ENCODE measurements at regions not wholly inside any gene's neighbourhood (a gene's known extent, or its start where the extent isn't known, plus 50 kb on each side); places are given as distances from the start of the nearest gene placed in this dataset.
"Not testable (repeated sequence)": the region's sequence is repeated elsewhere in the genome, so short reads cannot be mapped to it uniquely, and the experiment has no call there.

GRCh38 chr20:55094353-55094861, 619.0 kb downstream of the DOK5 start:
- no peak overlapping the region for H3K27ac ChIP-seq

DNA sequence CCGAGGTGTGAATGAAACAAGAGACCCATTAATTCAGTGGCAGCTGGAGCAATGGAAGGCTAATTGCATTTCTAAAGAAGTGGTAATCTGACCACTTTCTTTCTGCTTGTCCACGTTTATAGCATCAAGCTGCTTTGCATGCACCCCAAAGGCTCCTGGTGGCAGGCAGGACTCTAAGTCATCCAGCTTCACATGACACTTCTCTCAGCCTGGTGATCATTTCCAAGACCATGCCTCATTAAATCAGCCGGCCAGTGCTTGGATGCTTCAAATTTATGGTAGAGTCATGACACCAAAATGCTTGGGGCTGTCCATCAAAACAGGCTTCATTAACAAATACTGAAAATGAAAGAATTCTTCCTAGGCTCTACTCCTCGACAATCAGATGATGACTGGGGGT, 614.9 kb downstream of the DOK5 start:
- no peak for TF ChIP-seq ZFX (IDR thresholded peaks at IDR 0.05)
- TF ChIP-seq, protein P1, sequence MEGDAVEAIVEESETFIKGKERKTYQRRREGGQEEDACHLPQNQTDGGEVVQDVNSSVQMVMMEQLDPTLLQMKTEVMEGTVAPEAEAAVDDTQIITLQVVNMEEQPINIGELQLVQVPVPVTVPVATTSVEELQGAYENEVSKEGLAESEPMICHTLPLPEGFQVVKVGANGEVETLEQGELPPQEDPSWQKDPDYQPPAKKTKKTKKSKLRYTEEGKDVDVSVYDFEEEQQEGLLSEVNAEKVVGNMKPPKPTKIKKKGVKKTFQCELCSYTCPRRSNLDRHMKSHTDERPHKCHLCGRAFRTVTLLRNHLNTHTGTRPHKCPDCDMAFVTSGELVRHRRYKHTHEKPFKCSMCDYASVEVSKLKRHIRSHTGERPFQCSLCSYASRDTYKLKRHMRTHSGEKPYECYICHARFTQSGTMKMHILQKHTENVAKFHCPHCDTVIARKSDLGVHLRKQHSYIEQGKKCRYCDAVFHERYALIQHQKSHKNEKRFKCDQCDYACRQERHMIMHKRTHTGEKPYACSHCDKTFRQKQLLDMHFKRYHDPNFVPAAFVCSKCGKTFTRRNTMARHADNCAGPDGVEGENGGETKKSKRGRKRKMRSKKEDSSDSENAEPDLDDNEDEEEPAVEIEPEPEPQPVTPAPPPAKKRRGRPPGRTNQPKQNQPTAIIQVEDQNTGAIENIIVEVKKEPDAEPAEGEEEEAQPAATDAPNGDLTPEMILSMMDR (conservative IDR thresholded peaks at IDR 0.05), result no peak
- H3K27ac ChIP-seq, result no peak overlapping the region

More at GRCh38 chr20:55094353-55094861, 619.0 kb downstream of the DOK5 start:
- no peak for TF ChIP-seq ZFX (IDR thresholded peaks at IDR 0.05)
- TF ChIP-seq, protein P1 (conservative IDR thresholded peaks at IDR 0.05), result no peak

DNA sequence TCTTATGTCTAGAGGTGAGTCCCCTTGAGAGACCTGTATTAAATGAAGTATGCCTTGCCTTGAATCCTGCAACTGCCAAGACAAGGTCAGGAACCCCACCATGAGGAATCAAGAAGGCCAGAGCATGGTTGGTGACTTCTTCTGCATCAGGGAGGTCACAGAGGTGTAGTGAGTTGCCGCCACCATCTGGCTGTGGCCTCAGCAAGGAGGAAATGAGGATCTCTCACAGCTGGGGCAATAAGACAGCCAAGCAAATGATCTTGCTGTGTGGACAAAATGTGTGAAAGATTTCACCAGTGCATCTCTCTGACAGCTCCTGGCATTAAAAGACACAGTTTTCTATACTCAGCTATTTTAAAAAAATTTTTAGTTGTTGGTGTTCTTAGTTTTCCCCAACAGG, 611.0 kb downstream of the DOK5 start:
- TF ChIP-seq, protein P1 (conservative IDR thresholded peaks at IDR 0.05), result no peak
- no peak for TF ChIP-seq ZFX (IDR thresholded peaks at IDR 0.05)
- no peak overlapping the region for H3K27ac ChIP-seq

- TF ChIP-seq, protein P1 (conservative IDR thresholded peaks at IDR 0.05), result no peak
- no peak for TF ChIP-seq ZFX (IDR thresholded peaks at IDR 0.05)
- no peak overlapping the region for H3K27ac ChIP-seq
Measured at GRCh38 chr20:55079917-55080316, 604.5 kb downstream of the DOK5 start.

DNA sequence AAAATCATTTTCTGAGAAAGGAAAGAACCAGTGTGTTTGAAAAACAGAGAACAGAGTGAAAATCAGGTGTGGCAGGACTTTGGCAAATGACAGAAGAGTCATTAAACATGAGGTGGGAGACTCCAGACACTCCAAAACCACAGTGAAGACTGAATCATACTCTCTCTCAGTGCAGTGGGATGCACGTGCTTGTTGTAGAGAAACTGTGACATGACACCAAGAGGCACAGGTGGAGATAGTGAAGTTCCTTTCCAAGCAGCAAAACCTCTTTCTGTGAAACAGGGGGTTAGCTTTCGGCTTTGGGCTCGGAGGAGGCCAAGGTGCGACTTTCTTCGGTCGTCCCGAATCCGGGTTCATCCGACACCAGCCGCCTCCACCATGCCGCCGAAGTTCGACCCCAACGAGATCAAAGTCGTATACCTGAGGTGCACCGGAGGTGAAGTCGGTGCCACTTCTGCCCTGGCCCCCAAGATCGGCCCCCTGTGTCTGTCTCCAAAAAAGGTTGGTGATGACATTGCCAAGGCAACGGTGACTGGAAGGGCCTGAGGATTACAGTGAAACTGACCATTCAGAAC, 599.0 kb downstream of the DOK5 start:
- H3K27ac ChIP-seq, result not testable (repeated sequence)

GRCh38 chr20:55070001-55070400, 594.6 kb downstream of the DOK5 start:
- TF ChIP-seq, protein P1 (conservative IDR thresholded peaks at IDR 0.05), result no peak
- no peak for TF ChIP-seq ZFX (IDR thresholded peaks at IDR 0.05)

GRCh38 chr20:55067158-55067825, 591.9 kb downstream of the DOK5 start:
- H3K27ac ChIP-seq, result no peak overlapping the region
- TF ChIP-seq, protein P1 (conservative IDR thresholded peaks at IDR 0.05), result no peak
- no peak for TF ChIP-seq ZFX (IDR thresholded peaks at IDR 0.05)

More at GRCh38 chr20:55070001-55070400, 594.6 kb downstream of the DOK5 start:
- H3K27ac ChIP-seq, result no peak overlapping the region
